RPMI8226 (cell line): ENCODE measurements at regions not wholly inside any gene's neighbourhood (a gene's known extent, or its start where the extent isn't known, plus 50 kb on each side); places are given as distances from the start of the nearest gene placed in this dataset.
"Not testable (repeated sequence)": the region's sequence is repeated elsewhere in the genome, so short reads cannot be mapped to it uniquely, and the experiment has no call there.

Source experiments
- DNase-seq: peaks from one replicate; pipeline ENCODE4 v3.0.0-alpha.2; 2015

DNA sequence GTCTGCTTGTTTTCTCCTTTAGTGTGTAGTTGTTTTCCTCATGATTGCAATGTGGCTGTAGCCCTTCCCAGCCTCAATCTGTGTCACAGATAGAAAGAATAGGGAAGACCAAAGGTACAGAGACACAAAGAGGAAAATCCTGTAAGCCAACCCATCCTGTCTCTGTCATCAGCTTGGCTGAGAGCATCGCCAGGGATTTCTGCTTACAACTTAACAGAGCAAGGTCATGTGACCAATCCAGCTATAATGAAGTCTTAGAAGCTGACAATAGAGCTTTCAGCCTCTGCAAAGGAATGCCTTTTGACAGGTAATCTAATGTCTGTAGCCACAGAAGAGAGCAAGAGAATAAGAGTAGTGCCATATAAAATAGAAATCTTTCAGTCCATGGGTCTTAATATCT is 1598.0 kb upstream of the AGA start:
- no peak for DNase-seq

DNA sequence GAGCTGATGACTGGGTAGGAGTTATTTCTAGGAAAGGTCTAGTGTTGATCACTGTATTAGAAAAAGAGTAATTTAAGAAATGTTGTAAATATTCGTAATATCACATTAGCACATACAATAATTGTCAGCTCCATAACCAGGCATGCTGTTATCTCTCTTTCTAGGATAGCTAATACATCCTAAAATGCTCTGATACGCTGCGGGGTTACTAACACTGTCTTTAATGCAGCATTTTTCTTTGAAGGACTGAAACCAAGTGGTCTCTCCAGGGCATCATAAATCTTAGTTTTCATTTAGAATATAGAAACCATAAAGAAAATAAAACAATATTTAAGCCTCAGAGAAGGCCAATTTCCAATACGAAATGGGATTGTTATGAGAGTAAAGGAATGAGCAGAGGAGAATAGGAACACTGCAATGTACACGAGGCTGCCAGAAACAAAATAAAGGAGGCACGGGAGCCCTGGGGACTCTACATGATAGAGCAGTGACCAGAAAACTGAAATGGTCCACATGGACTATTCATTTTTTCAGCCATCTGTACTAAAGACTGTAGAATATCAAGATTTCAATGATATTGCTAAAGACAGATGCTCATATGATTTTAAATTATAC is 1606.7 kb upstream of the AGA start:
- DNase-seq: no peak

DNA sequence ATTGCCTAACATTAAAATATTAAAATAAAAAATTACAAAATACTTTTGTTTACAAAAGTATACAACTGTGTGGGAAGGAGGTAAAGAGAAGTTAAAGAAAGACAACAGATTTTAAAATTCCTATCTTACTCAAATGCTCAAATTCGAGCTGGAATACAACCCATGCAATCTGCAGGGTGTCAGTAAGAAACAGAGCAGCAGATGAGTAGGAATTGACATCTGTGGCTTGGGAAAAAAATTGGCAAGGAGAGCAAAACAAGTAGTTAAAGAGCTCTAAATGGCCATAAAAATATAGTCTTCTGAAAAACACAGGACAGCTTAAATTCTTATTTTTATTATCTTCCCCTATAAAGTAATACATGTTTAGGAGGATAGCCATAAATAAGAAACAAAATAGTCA is 1609.0 kb upstream of the AGA start:
- no peak for DNase-seq

DNA sequence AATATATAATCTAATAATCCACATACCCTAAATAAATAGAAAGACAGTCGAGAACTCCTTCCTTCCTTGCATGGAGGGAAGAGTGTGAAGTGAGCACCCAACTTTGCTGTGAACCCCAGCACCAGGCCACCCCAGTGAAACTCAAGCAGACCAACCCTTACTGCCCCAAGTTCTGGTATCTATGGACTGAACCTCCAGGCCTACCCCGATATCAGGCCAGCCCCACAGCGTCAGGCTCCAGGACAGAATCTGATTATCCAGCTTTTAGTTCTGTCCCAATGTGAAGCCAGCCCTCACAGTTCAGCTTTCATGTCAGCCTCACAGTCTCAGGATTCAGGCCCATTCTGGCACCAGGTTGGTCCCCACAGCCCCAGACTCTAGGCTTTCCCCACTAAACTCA is 1617.2 kb upstream of the AGA start:
- no peak for DNase-seq

DNA sequence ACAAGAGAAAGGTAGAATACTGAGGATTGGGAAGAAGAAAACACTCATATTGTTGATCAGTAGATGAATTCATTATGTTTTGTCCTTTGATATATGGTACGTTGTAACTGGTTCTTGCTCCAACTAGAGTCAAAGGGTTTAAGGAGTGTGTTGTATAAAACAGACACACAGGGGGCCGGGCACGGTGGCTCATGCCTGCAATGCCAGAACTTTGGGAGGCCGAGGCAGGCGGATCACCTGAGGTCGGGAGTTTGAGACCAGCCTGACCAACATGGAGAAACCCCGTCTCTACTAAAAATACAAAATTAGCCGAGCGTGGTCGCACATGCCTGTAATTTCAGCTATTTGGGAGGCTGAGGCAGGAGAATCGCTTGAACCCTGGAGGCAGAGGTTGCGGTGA is 1624.0 kb upstream of the AGA start:
- DNase-seq: not testable (repeated sequence)

DNA sequence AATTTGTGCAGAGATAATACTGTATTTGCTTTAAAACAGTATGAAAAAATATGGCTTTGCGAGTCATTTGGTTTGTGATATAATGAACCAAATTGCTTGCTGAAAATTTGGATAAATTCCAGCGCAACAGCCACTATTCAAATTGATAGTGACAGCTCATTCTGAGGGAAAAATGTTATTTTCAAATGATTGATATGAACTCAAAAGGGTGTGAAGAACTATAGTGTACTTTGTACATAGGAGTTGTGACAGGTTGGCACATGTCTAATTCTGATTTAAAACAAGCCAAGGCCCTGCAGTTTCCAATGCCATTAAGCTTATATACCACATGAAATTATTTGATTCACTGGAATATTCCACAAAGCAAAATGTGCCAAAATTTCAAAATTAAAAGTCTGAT is 1628.9 kb upstream of the AGA start:
- DNase-seq: no peak

DNA sequence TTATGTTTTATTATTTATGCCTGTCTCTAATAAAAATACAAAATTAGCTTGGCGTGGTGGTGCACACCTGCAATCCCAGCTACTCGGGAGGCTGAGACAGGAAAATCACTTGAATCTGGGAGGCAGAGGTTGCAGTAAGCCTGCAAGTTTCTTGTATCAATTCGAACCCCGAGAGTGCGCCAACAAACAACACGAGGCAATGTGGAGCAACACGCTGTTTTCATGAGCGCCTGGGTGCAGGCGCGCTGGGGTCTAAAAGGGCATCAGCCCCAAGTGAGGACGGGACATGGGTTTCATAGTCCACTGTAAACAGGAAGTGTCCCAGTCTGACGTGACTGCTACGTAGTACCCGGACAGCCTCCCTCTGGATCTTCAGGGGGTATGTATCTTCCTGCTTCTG is 1634.6 kb upstream of the AGA start:
- DNase-seq: no peak

DNA sequence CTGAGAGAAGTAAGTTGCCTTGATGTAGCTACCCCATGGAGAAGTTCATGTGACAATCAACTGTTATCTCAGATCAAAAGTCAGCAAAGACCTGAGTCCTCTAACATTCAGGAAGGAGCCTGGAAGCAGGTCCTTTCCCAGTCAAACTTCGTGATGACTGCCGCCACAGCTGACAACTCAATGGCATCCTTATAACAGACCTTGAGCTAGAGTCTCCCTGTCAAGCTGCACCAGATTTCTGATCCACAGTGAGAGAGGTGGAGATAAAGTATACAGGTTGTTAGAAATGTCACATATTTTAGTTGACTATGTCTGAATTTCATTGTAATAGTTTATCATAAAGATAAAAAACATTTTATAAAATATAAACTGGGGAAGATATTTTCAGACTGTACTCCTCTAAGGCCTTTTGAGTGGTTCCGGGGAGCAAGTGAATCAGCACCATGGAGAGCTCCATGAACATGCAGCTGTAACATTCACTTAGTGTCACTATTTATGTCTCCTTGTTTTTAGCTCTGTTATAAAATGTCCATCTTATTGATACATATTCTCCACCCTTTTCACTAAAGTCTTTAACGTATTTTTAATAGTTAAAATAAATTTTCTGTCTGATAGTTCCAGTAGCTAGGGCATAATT is 1653.5 kb upstream of the AGA start:
- peak; percentile 32 for DNase-seq

DNA sequence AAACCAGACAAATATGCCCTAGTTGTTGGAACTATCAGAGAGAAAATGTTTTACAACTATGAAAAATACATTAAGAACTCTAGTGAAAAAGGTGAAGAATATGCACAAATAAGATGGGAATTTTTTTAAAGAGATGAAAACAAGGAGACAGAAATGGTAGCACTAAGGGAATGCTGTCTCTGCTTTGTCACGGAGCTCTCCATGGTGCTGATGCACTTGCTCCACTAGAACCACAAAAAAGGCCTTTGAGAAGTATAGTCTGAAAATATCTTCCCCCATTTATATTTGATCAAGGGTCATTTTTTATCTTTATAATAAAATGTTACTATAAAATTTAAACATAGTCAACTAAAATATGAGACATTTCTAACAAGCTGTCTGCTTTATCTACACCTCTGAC is 1655.5 kb upstream of the AGA start:
- DNase-seq: peak; percentile 9

DNA sequence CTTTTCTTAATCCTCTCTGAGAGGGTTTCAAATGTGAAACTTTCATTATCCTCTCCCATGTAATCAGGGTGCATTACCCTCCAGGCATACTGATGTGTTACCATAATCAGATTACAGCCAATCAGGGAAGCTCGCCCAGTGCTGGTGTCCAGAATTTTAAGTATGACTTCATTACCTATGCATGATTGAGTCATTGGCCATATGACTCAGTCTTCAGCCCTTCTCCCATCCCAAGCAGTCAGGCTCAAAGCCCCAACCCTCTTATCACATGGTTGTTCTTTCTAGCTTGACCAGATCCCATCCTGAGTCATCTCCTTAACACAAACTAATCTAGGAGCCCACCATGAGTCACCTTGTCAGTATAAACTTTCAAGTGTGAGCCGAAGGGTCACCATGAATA is 1668.1 kb upstream of the AGA start:
- DNase-seq: no peak

DNA sequence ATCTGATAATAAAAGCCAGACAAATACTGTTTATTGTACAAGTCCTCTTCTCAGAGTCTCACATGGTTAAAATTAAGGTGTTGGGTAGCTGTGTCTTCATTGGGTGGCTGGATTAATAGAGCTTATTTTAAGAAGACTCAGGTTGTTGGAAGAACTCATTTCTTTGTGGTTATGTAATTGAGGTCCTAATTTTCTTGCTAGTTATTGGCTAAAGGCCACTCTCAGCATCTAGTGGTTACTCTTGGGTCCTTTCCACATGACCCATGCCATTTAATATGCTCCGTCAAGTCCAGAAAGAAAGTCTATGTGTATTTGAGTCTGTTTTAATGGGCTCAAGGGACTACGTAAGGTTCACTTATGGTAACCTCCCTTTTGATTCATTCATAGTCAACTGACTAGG is 1668.6 kb upstream of the AGA start:
- DNase-seq: no peak

DNA sequence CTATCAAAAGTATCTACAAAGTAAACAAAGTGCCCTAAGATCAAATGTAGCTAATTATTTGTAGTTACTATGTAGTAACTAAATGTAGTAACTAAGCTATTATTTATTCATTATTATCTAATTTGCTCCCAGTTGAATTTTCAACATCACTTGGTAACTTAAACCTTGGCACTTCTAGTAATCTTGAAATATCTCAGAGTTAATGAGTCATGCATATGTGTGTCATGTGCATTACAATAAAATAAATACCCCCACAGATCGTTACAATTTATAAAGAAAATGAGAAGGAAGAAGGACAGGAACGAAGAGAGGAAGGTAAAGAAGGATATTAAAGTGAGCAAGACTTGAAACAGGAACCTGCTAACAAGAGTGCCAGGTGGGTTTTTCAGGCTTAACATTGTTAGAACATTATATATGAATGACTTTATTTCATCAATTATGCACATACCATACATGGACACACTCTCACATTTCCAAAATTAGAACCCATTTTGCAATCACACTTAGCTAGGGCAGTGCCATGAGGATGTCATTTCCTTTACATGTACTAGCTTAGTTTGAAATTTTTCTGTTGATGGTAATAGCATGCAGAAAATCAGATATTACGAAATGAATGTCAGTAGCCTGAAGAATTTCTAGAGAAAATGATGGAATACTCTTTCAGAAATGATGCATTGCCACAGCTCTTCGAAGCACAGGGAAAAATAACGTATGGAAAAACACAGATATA is 1670.4 kb upstream of the AGA start:
- no peak for DNase-seq

DNA sequence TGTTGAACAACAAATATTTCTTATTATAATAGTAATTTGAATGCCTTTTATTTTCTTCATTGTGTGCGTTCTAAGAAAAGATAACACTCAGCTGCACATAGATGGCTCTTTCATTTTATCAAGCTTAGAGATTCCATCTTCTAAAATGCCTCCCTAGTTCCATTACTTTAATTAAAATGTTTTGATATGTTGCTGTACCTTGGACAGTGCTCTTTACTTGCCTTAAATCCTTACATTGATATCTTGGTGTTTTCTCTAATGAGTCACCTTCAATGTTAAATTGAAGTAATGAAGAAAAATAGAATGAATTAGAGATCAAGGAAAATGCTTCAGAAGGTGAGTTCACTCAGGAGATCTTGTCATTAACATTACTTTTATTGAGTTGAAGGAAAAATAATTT is 1672.4 kb upstream of the AGA start:
- no peak for DNase-seq

DNA sequence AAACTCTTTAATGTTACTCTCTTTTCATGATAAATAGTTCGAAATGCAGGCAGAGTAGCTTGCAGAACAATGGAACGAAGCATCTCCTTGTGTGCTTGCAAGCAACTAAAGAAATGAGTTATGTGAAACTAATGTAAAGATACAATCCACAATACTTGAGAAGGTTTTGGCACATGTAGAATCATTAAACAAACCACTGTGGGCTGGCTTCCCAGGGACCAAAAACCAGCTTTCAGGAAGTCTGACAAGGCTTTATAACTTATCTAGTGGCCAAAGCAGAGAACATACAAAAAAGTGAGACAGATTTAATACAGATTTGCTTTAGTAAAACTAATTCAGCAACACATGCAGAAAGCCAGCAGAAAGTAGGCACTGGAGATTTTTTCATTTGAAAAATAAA is 1673.8 kb upstream of the AGA start:
- DNase-seq: no peak

DNA sequence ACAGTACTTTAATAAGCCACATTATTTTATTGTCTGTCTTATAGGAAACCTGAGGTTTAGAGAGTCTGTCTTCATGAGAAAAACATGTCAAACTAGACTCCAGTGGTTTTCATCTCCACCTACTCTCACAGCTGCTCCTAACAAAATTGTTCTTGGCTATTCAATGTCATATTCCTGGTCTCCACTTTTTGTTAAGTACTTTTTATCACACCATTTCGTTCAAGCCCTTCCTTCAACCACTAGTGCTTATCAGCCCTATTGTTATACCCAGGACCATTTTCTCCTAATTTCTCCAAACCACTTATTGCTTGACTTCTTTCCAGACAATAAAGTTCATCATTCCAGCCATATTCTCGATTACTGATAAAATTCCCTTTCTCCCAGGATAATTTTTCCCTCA is 1674.3 kb upstream of the AGA start:
- no peak for DNase-seq

DNA sequence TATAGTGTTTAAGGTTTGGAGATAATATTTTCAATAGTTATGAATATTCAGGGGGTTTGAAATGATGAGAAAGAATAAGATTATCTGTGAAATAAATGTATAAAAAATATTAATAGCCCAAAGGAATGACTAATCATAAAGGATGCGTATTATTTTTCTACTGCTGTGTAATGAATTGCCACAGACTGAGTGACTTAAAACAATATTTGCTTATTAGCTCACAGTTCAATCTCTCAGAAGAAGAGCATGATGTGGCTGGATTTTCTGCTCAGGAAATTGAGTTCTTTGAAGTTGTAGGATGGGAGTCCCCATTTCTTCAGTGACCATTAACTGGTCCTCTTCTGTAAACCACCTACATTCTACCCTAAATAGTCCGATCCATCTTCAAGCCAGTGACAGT is 1680.8 kb upstream of the AGA start:
- DNase-seq: no peak

DNA sequence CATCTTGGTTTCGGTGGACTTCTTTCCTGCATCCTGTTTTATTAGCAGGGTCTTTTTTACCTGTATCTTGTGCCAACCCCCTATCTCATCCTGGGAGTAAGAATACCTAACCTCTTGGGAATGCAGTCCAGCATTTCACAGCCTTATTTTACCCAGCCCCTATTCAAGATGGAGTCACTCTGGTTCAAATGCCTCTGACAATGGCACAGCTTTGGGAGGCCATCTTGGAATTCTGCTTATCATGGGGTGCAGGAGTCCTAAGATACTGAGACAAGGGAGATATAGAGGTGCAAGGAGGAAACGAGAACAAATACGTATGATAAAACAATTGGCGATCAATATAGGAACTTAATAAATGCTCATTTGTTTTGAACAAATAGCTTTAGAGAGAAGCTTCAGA is 1682.2 kb upstream of the AGA start:
- DNase-seq: no peak

DNA sequence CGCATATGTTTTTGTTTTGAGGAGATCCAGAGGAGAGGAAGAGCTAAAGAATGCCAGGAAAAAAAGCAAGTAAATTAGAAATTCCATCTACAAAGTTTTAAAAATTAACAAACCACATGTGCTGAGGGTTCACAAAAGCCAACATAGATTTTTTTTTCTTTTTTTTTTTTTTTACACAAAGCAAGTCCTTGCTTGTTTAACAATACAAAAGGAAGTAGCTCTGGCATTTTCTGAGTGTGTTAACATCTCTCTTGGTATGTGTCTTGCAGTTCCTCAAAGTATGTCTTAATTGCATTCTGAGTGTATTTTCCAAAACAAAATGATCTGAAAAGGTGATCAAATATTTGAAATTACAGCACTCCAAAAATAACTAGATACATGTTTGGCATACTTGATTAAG is 1682.7 kb upstream of the AGA start:
- DNase-seq: no peak

DNA sequence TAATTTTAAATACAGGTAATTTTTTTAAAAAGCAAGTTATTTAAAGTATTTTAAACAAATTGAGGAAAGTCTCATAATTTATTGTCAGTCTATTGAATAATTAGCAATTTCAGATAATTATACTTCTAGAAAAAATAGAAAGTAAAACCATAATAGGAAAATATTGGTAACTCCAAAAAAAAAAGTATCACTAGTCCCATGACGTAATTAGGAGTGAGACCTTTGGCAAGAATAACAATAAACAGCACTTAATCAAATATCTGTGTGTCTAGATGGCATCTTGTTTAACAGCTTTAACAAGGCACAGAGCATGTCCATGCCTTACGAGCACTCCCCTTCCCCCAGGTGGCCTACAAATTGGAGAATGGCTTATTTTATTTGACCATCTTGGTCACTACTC is 1683.6 kb upstream of the AGA start:
- DNase-seq: no peak

DNA sequence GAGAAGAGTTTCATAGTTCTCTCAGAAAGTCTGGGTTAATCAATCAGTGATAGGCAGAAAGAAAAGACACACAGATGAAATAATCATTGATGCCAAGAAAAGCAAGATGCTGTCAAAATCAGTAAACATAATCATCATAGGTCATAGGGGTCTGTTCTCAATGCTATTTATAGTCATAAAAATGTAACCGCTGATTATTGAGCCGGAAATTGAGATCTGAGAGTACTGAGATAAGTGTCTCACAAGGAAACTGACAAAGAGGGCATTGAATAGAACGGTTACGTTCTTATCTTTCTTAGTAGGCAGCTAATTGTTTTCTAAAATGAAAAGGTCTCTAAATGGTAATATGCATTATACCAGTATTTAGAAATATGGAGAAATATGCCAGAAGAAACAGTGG is 1686.1 kb upstream of the AGA start:
- DNase-seq: no peak

DNA sequence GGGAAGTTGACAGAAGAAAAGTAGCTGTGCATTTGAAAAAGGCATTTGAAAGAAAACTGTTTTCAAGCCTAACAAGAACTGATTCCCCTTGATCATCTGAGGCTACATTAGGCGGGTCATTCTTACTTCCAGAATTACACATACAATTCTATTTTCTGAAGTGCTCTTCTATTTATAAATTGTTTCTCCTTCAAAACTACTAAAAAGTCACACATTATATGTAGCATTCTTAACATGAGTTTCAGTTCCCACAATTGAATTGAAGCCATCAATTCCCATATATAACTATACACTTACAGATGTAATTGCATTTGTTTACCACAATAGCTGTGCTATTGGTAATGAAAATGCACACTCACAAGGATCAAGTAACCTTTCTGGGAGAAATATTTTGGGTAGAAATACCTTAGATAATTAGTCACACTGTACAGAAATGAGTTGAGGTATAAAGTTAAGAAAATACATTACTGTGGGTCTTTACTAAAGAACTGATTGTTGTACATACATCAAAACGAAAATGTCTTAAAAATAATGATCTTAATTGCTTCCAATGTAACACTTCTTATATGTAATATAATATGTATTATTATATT is 1688.0 kb upstream of the AGA start:
- no peak for DNase-seq

DNA sequence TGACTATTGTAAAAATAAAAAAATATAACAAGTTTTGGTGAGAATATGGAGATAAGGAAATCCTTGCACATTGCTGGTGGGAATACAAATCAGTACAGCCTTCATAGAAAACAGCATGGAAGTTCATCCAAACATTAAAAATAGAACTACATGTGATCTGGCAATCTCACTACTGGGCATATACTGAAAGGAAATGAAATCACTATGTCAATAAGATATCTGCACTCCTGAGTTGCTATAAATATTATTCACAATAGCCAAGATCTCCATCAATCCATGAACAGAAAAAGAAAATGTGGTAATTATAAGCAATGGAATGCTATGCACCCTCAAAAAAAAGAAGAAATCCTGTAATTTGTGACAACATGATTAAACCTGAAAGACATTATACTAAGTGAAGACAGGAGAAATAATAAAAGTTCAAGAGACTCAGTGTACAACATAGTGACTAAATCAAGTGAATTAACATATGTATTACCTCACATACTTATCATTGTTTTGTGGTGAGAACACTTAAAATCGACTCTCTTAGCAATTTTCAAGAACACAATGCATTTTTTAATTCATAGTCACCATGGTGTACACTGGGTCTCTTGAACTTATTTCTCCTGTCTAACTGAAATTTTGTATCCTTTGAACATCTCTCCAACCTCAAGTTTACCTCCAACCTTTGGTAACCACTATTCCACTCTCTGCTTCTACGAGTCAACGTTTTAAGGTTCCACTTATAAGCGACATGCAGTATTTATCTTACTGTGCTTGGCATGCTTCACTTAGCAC is 1703.7 kb upstream of the AGA start:
- no peak for DNase-seq

DNA sequence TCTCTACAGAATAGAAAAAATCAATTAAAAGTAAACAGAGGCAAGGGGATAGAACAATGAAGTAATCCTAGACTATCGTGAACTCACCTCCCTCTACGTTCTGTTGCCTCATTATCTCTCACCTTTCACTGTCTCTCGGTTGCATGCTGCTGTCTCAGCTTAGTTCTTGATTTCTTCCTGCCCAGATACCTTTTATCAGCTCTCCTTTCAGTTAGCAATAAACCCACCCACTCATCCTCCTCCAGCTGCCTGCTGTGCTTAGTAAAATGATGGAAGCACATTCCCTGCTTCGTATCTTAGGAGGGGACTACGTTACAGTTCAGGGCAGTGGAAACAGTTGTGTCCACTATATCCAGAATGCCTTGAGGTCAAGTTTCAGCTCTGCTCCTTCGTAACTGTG is 1709.5 kb upstream of the AGA start:
- no peak for DNase-seq

DNA sequence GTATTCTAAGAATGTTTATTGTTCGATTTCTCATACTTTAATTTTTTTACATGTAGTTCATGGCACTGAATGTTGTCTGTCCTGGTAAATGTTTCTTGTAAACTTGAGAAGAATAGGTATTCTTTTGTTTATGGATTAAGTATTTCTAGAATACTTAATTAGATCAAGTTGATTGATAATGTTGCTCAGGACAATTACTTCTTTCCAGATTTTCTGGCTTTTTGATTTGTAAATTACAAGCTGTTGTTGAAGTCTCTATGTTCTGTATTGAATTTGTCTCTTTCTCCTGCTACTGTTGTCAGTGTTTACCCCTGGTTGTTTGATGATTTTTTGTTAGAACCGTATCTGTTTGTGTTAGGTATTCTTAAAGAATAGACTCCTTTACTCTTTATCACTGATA is 1720.9 kb upstream of the AGA start:
- DNase-seq: no peak
